ENCODE measurements at regions not wholly inside any gene's neighbourhood (a gene's known extent, or its start where the extent isn't known, plus 50 kb on each side); places are given as distances from the start of the nearest gene placed in this dataset.

GRCh38 chr2:106745468-106745867 is 140.5 kb downstream of the ST6GAL2 start:
- Histone ChIP-seq H3K9me2 (ENCODE audit: insufficient read depth) (no peaks in the 10 kb centered on the region), H3K27me3 (ENCODE audit: insufficient read depth, low read length) (no peaks in the 10 kb centered on the region), H3K4me3 (replicated peaks in 1 of 2; ENCODE audit: low read depth in 1 of 2, low read length in 2 of 2) (no peak overlapping the region), H3K79me2 (ENCODE audit: insufficient read depth, low read length) (no peaks in the 10 kb centered on the region), H3K27ac (ENCODE audit: low read depth, low read length) (no peak overlapping the region), H4K20me1 (ENCODE audit: insufficient read depth) (no peaks in the 10 kb centered on the region), H3K36me3 (ENCODE audit: control insufficient read depth in 1 of 2, insufficient read depth in 2 of 2, low read length in 2 of 2) (no peaks in the 10 kb centered on the region), H3K9ac (ENCODE audit: low read length) (no peak overlapping the region), H3K4me2 (ENCODE audit: low read length) (no peak overlapping the region), H2AFZ (ENCODE audit: low read depth, low read length, poor library complexity, severe bottlenecking) (no peak overlapping the region), H3K9me3 (ENCODE audit: control insufficient read depth in 1 of 2, insufficient read depth in 1 of 2, low read depth in 1 of 2, low read length in 2 of 2) (no peaks in the 10 kb centered on the region), H3K4me1 (ENCODE audit: control insufficient read depth in 1 of 2, insufficient read depth in 2 of 2, low read length in 2 of 2) (no peaks in the 10 kb centered on the region)
- ChIA-PET POLR2A (no interaction called here), RAD21 (ENCODE audit: low non-redundant PET in 1 of 2, low total read pairs in 2 of 2, uncharacterized antibody in 2 of 2, unreplicated experiment in 2 of 2) (no interaction called here), CTCF (no interaction called here)
- intact Hi-C loops (cut with micrococcal nuclease): no loop called here
- TF ChIP-seq RAD21 (IDR thresholded peaks at IDR 0.05; ENCODE audit: low read depth): no peak
- TF ChIP-seq POLR2A (IDR thresholded peaks at IDR 0.05; ENCODE audit: borderline replicate concordance, extremely low read depth, insufficient read depth, insufficient read length): no peak
- TF ChIP-seq JUND (IDR thresholded peaks at IDR 0.05): no peak
- no peak for TF ChIP-seq SIN3A (IDR thresholded peaks at IDR 0.05; ENCODE audit: low read depth)
- no peak for TF ChIP-seq FOSL1 (IDR thresholded peaks at IDR 0.05; ENCODE audit: low read depth)
- no peak for TF ChIP-seq CTCF (IDR thresholded peaks at IDR 0.05 in 2 of 3, conservative IDR thresholded peaks at IDR 0.05 in 1 of 3; ENCODE audit: borderline replicate concordance in 1 of 3, insufficient read depth in 1 of 3, low read depth in 2 of 3, low read length in 2 of 3)
- TF ChIP-seq EGR1 (IDR thresholded peaks at IDR 0.05; ENCODE audit: low read depth): no peak
- no peak for TF ChIP-seq CEBPB (IDR thresholded peaks at IDR 0.05; ENCODE audit: low read depth)
- TF ChIP-seq CBX3 (IDR thresholded peaks at IDR 0.05; ENCODE audit: low read depth): no peak
- ATAC-seq: no peak
- no TSS peak for BruUV-seq (replicated peaks)
- DNase-seq (ENCODE audit: low read depth, low spot score): no peak

- DNase-seq (ENCODE audit: low read depth, low spot score) (no peak), ATAC-seq (no peak)
- H3K27ac ChIP-seq (ENCODE audit: low read depth, low read length): no peak overlapping the region
- H3K9me2 ChIP-seq (ENCODE audit: insufficient read depth): no peaks in the 10 kb centered on the region
- RAD21 ChIA-PET (ENCODE audit: low non-redundant PET in 1 of 2, low total read pairs in 2 of 2, uncharacterized antibody in 2 of 2, unreplicated experiment in 2 of 2): no interaction called here
- BruUV-seq (replicated peaks): no TSS peak
- no peaks in the 10 kb centered on the region for H3K9me3 ChIP-seq (ENCODE audit: control insufficient read depth in 1 of 2, insufficient read depth in 1 of 2, low read depth in 1 of 2, low read length in 2 of 2)
- CTCF ChIA-PET: no interaction called here
- H4K20me1 ChIP-seq (ENCODE audit: insufficient read depth): no peaks in the 10 kb centered on the region
- no peak overlapping the region for H2AFZ ChIP-seq (ENCODE audit: low read depth, low read length, poor library complexity, severe bottlenecking)
- no peaks in the 10 kb centered on the region for H3K27me3 ChIP-seq (ENCODE audit: insufficient read depth, low read length)
- no peak overlapping the region for H3K9ac ChIP-seq (ENCODE audit: low read length)
- no peaks in the 10 kb centered on the region for H3K79me2 ChIP-seq (ENCODE audit: insufficient read depth, low read length)
- intact Hi-C loops (cut with micrococcal nuclease): no loop called here
- POLR2A ChIA-PET: no interaction called here
- H3K4me2 ChIP-seq (ENCODE audit: low read length): no peak overlapping the region
- no peaks in the 10 kb centered on the region for H3K4me1 ChIP-seq (ENCODE audit: control insufficient read depth in 1 of 2, insufficient read depth in 2 of 2, low read length in 2 of 2)
- H3K4me3 ChIP-seq (replicated peaks in 1 of 2; ENCODE audit: low read depth in 1 of 2, low read length in 2 of 2): no peak overlapping the region
- H3K36me3 ChIP-seq (ENCODE audit: control insufficient read depth in 1 of 2, insufficient read depth in 2 of 2, low read length in 2 of 2): no peaks in the 10 kb centered on the region
- TF ChIP-seq FOSL1 (IDR thresholded peaks at IDR 0.05; ENCODE audit: low read depth): no peak
- TF ChIP-seq MAX (IDR thresholded peaks at IDR 0.05): no peak
- no peak for TF ChIP-seq TCF7L2 (IDR thresholded peaks at IDR 0.05; ENCODE audit: borderline replicate concordance, extremely low read depth, insufficient read depth, insufficient read length)
- TF ChIP-seq CEBPB (IDR thresholded peaks at IDR 0.05; ENCODE audit: low read depth): no peak
- no peak for TF ChIP-seq SP1 (IDR thresholded peaks at IDR 0.05; ENCODE audit: low read depth)
- no peak for TF ChIP-seq SRF (IDR thresholded peaks at IDR 0.05; ENCODE audit: low read depth)
- TF ChIP-seq, protein P1, sequence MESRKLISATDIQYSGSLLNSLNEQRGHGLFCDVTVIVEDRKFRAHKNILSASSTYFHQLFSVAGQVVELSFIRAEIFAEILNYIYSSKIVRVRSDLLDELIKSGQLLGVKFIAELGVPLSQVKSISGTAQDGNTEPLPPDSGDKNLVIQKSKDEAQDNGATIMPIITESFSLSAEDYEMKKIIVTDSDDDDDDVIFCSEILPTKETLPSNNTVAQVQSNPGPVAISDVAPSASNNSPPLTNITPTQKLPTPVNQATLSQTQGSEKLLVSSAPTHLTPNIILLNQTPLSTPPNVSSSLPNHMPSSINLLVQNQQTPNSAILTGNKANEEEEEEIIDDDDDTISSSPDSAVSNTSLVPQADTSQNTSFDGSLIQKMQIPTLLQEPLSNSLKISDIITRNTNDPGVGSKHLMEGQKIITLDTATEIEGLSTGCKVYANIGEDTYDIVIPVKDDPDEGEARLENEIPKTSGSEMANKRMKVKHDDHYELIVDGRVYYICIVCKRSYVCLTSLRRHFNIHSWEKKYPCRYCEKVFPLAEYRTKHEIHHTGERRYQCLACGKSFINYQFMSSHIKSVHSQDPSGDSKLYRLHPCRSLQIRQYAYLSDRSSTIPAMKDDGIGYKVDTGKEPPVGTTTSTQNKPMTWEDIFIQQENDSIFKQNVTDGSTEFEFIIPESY (IDR thresholded peaks at IDR 0.05; ENCODE audit: extremely low read depth, insufficient replicate concordance, low read length): no peak
- TF ChIP-seq ZNF274 (IDR thresholded peaks at IDR 0.05; ENCODE audit: low read depth, low read length): no peak
- no peak for TF ChIP-seq RAD21 (IDR thresholded peaks at IDR 0.05; ENCODE audit: low read depth)
Measured at GRCh38 chr2:106749823-106750222, 136.1 kb downstream of the ST6GAL2 start.

Data from HCT116 (cell line).